A549 (cell line): ENCODE measurements at regions not wholly inside any gene's neighbourhood (a gene's known extent, or its start where the extent isn't known, plus 50 kb on each side); places are given as distances from the start of the nearest gene placed in this dataset.

ENCODE experiments used
- CBX8 ChIP-seq: fragments of 200-600 bp; sonication (generic); IDR thresholded peaks from 2 replicates; pipeline ENCODE4 v1.6.1; 2016
- CHD4 ChIP-seq: fragments of 200-600 bp; sonication (generic); IDR thresholded peaks from 2 replicates; pipeline ENCODE4 v1.6.1; 2016; ENCODE audit warnings: antibody characterized with exemption, mild to moderate bottlenecking, borderline replicate concordance
- EP300 ChIP-seq, 2 experiments: fragments of >200 bp; sonication (Bioruptor Twin); formaldehyde crosslinking; IDR thresholded peaks; 2 replicates in 1 of 2; 3 replicates in 1 of 2; pipeline ENCODE4 v1.6.1; 2016 to 2017
- HDAC2 ChIP-seq: fragments of 200-600 bp; sonication (generic); IDR thresholded peaks from 2 replicates; pipeline ENCODE4 v1.6.1; 2016
- MAZ ChIP-seq: fragments of 150-350 bp; IDR thresholded peaks from 2 replicates; pipeline ENCODE4 v1.6.1; 2014; ENCODE audit warnings: antibody characterized with exemption, low read depth, low read length, borderline replicate concordance
- POLR2A ChIP-seq: IDR thresholded peaks from 2 replicates; pipeline ENCODE4 v1.6.1; 2012; ENCODE audit warnings: mild to moderate bottlenecking, low read length
- TF ChIP-seq, protein P1 (sequence below): fragments of >200 bp; sonication (Bioruptor Twin); formaldehyde crosslinking; IDR thresholded peaks from 3 replicates; pipeline ENCODE4 v1.5.1; 2016
- TF ChIP-seq, protein P2 (sequence below): IDR thresholded peaks from 2 replicates; pipeline ENCODE4 v1.6.1; 2012
- TF ChIP-seq, protein P3 (sequence below): fragments of 200-600 bp; sonication (generic); IDR thresholded peaks from 2 replicates; pipeline ENCODE4 v1.6.1; 2016; ENCODE audit warnings: antibody characterized with exemption, mild to moderate bottlenecking, moderate library complexity

DNA sequence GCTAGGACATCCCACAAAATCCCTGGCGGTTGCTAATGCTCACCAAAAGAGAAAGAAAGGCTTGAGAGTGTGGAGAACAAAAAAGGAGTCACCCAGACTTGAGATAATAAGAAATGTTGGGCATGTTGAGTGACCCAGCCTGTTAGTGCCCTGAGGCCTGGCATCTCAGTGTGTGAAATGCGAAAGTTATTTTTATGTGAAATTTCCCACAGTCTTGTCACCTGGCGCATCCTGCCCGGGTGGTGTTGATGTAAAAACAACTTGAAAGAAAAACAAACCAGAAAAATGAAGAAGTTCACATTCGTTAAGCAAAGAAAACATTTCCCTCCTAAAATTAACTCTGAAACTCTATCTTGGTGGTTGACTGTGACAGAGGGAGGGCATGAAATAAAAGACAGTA is 495.2 kb downstream of the MID1IP1 start:
- TF ChIP-seq, protein P1, sequence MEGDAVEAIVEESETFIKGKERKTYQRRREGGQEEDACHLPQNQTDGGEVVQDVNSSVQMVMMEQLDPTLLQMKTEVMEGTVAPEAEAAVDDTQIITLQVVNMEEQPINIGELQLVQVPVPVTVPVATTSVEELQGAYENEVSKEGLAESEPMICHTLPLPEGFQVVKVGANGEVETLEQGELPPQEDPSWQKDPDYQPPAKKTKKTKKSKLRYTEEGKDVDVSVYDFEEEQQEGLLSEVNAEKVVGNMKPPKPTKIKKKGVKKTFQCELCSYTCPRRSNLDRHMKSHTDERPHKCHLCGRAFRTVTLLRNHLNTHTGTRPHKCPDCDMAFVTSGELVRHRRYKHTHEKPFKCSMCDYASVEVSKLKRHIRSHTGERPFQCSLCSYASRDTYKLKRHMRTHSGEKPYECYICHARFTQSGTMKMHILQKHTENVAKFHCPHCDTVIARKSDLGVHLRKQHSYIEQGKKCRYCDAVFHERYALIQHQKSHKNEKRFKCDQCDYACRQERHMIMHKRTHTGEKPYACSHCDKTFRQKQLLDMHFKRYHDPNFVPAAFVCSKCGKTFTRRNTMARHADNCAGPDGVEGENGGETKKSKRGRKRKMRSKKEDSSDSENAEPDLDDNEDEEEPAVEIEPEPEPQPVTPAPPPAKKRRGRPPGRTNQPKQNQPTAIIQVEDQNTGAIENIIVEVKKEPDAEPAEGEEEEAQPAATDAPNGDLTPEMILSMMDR = no peak
- TF ChIP-seq CHD4 (no peak), POLR2A (no peak), EP300 (IDR thresholded peaks at IDR 0.05) (no peak), HDAC2 (no peak), MAZ (no peak), CBX8 (no peak)
- TF ChIP-seq, protein P2, sequence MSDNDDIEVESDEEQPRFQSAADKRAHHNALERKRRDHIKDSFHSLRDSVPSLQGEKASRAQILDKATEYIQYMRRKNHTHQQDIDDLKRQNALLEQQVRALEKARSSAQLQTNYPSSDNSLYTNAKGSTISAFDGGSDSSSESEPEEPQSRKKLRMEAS = no peak
- TF ChIP-seq, protein P3, sequence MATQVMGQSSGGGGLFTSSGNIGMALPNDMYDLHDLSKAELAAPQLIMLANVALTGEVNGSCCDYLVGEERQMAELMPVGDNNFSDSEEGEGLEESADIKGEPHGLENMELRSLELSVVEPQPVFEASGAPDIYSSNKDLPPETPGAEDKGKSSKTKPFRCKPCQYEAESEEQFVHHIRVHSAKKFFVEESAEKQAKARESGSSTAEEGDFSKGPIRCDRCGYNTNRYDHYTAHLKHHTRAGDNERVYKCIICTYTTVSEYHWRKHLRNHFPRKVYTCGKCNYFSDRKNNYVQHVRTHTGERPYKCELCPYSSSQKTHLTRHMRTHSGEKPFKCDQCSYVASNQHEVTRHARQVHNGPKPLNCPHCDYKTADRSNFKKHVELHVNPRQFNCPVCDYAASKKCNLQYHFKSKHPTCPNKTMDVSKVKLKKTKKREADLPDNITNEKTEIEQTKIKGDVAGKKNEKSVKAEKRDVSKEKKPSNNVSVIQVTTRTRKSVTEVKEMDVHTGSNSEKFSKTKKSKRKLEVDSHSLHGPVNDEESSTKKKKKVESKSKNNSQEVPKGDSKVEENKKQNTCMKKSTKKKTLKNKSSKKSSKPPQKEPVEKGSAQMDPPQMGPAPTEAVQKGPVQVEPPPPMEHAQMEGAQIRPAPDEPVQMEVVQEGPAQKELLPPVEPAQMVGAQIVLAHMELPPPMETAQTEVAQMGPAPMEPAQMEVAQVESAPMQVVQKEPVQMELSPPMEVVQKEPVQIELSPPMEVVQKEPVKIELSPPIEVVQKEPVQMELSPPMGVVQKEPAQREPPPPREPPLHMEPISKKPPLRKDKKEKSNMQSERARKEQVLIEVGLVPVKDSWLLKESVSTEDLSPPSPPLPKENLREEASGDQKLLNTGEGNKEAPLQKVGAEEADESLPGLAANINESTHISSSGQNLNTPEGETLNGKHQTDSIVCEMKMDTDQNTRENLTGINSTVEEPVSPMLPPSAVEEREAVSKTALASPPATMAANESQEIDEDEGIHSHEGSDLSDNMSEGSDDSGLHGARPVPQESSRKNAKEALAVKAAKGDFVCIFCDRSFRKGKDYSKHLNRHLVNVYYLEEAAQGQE = no peak
